ENCODE measurements at regions not wholly inside any gene's neighbourhood (a gene's known extent, or its start where the extent isn't known, plus 50 kb on each side); places are given as distances from the start of the nearest gene placed in this dataset.
"Not testable (repeated sequence)": the region's sequence is repeated elsewhere in the genome, so short reads cannot be mapped to it uniquely, and the experiment has no call there.

DNA sequence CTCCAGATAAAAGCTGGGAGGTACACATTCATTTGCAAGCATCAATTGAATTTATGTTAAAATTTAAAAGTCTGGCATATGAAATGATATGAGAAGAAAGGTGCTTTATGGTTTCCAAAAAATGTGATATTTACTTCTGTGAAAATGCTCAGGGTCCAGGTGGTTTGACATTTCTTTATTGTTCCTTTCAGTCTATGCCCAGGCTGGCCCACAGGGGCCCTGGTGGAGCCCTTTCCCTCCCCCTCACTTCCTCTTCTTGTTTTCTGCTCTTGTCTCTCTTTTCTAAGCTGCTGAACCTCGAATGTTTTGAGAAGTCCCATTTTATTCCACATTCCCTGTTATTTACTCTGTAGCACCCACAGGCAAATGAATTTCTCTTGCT lies 127.8 kb downstream of the HS3ST3B1 start:
- DNase-seq (peak in 2 of 3 experiments; percentile 6 to 12), ATAC-seq (replicated peaks) (peak; percentile 54)

GRCh38 chr17:14427900-14428647 lies 127.2 kb downstream of the HS3ST3B1 start:
- H3K27me3 Mint-ChIP-seq = no peaks in the 10 kb centered on the region

More for the DNA sequence above, 127.8 kb downstream of the HS3ST3B1 start:
- peak overlapping the region; percentile 65 to 68 for H3K4me3 Mint-ChIP-seq
- H3K27ac Mint-ChIP-seq = peak overlapping the region; percentile 19 to 66
- H3K9me3 Mint-ChIP-seq = no peaks in the 10 kb centered on the region
- no peaks in the 10 kb centered on the region for H3K27me3 Mint-ChIP-seq
- H3K4me1 Mint-ChIP-seq (ENCODE audit: low read depth in 2 of 2) = peaks cover 39 to 48% of the 10 kb centered on the region in 2 donors
- H3K36me3 Mint-ChIP-seq (ENCODE audit: insufficient read depth) = peaks cover 4% of the 10 kb centered on the region

GRCh38 chr17:14423156-14423555 lies 122.3 kb downstream of the HS3ST3B1 start:
- H3K27me3 Mint-ChIP-seq; H3K27ac Mint-ChIP-seq; H3K4me3 Mint-ChIP-seq; H3K9me3 Mint-ChIP-seq; ATAC-seq (replicated peaks); H3K36me3 Mint-ChIP-seq (ENCODE audit: insufficient read depth); DNase-seq: not testable (repeated sequence)
- peaks cover 19 to 31% of the 10 kb centered on the region in 2 donors for H3K4me1 Mint-ChIP-seq (ENCODE audit: low read depth in 2 of 2)

More at GRCh38 chr17:14427900-14428647, 127.2 kb downstream of the HS3ST3B1 start:
- DNase-seq (peak; percentile 42 to 58 (median 45)), ATAC-seq (replicated peaks) (peak; percentile 100)
- H3K27ac Mint-ChIP-seq = peak overlapping the region; percentile 19 to 66
- peak overlapping the region; percentile 65 to 68 for H3K4me3 Mint-ChIP-seq
- H3K36me3 Mint-ChIP-seq (ENCODE audit: insufficient read depth) = peaks cover 4% of the 10 kb centered on the region
- no peaks in the 10 kb centered on the region for H3K9me3 Mint-ChIP-seq
- peaks cover 40 to 50% of the 10 kb centered on the region in 2 donors for H3K4me1 Mint-ChIP-seq (ENCODE audit: low read depth in 2 of 2)

DNA sequence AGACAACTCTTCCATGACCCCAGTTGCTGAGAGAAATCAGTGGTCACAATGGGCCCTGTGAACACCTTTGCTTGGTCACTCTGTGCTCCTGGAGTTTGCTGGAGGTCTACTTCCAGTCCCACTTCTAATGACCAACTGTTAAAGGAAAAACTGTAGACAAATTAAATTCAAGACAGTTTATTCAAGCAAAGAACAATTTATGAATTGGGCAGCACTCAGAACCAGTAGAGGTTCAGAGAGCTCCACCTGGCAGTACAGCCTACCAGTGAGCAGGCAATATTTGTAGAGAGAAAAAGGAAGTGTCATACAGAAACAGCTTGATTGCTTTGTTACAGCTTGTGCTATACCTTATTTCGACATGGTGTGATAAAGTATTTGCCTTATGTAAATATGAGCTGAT lies 116.5 kb downstream of the HS3ST3B1 start:
- Mint-ChIP-seq H3K36me3 (ENCODE audit: insufficient read depth) (no peaks in the 10 kb centered on the region), H3K27me3 (no peaks in the 10 kb centered on the region), H3K4me1 (ENCODE audit: low read depth in 2 of 2) (no peaks in the 10 kb centered on the region), H3K4me3 (no peak overlapping the region), H3K9me3 (no peaks in the 10 kb centered on the region), H3K27ac (no peak overlapping the region)
- DNase-seq (no peak), ATAC-seq (replicated peaks) (no peak)

DNA sequence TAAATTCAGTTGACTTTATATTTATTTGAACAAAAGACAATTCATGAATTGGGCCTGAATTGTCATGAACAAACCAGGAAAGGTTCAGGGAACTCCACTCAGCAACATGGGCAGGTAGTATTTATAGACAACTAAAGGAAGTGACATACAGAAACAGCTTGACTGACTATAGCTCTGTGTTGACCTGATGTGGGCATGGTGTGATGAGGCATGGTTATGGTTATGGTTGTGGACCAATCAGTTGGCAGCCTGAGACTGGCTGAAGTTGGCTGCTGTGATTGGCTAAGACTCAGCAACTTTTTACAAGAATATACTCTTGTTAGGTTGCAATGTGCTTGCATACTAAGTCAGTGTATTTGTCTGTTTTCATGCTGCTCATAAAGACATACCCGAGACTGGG lies 108.4 kb downstream of the HS3ST3B1 start:
- no peaks in the 10 kb centered on the region for H3K36me3 Mint-ChIP-seq (ENCODE audit: insufficient read depth)
- no peak for DNase-seq
- peaks cover 0 to 8% of the 10 kb centered on the region in 2 donors for H3K27me3 Mint-ChIP-seq
- peaks cover 0 to 2% of the 10 kb centered on the region in 2 donors for H3K9me3 Mint-ChIP-seq
- no peak overlapping the region for H3K27ac Mint-ChIP-seq
- peaks cover 2% of the 10 kb centered on the region in 2 donors for H3K4me1 Mint-ChIP-seq (ENCODE audit: low read depth in 2 of 2)
- ATAC-seq (replicated peaks) = no peak
- H3K4me3 Mint-ChIP-seq = no peak overlapping the region

GRCh38 chr17:14407541-14407940 lies 106.7 kb downstream of the HS3ST3B1 start:
- Mint-ChIP-seq H3K9me3 (peaks cover 0 to 2% of the 10 kb centered on the region in 2 donors), H3K27me3 (peaks cover 0 to 14% of the 10 kb centered on the region in 2 donors), H3K36me3 (ENCODE audit: insufficient read depth) (no peaks in the 10 kb centered on the region), H3K4me3 (no peak overlapping the region), H3K27ac (no peak overlapping the region), H3K4me1 (ENCODE audit: low read depth in 2 of 2) (peaks cover 3 to 5% of the 10 kb centered on the region in 2 donors)
- ATAC-seq (replicated peaks) (no peak), DNase-seq (no peak)

- DNase-seq (no peak), ATAC-seq (replicated peaks) (no peak)
- Mint-ChIP-seq H3K9me3 (peaks cover 0 to 2% of the 10 kb centered on the region in 2 donors), H3K4me1 (ENCODE audit: low read depth in 2 of 2) (peaks cover 3 to 5% of the 10 kb centered on the region in 2 donors), H3K4me3 (no peak overlapping the region), H3K27ac (no peak overlapping the region), H3K27me3 (peaks cover 6 to 14% of the 10 kb centered on the region in 2 donors), H3K36me3 (ENCODE audit: insufficient read depth) (no peaks in the 10 kb centered on the region)
Measured at GRCh38 chr17:14405189-14405588, 104.3 kb downstream of the HS3ST3B1 start.

Data from effector memory CD8-positive, alpha-beta T cell (primary cell).